Smooth muscle cell (in vitro differentiated cells): ENCODE measurements at regions not wholly inside any gene's neighbourhood (a gene's known extent, or its start where the extent isn't known, plus 50 kb on each side); places are given as distances from the start of the nearest gene placed in this dataset.

ENCODE experiments used
- DNase-seq: peaks from one replicate; lab custom pipeline; 2025; ENCODE audit not compliant: unreplicated experiment; lab: John Stamatoyannopoulos, UW
- H2AFZ ChIP-seq: fragments of 200-600 bp; sonication (generic); 2 replicates; pipeline ENCODE4 v1.6.0; 2016; ENCODE audit warnings: antibody characterized with exemption, low read depth, mild to moderate bottlenecking
- H3F3A ChIP-seq: fragments of 200-600 bp; sonication (generic); 2 replicates; pipeline ENCODE4 v1.6.0; 2017; ENCODE audit warnings: antibody characterized with exemption, low read depth
- H3K27ac ChIP-seq: fragments of 200-600 bp; sonication (generic); 2 replicates; pipeline ENCODE4 v1.5.1; 2016; ENCODE audit warnings: low read depth, mild to moderate bottlenecking
- H3K27me3 ChIP-seq: fragments of 200-600 bp; sonication (generic); 2 replicates; pipeline ENCODE4 v1.6.1; 2016; ENCODE audit warnings: low read depth, mild to moderate bottlenecking
- H3K36me3 ChIP-seq: fragments of 200-600 bp; sonication (generic); 2 replicates; pipeline ENCODE4 v1.5.1; 2016; ENCODE audit warnings: low read depth
- H3K4me1 ChIP-seq: fragments of 200-600 bp; sonication (generic); 2 replicates; pipeline ENCODE4 v1.5.1; 2016; ENCODE audit warnings: low read depth
- H3K4me2 ChIP-seq: fragments of 200-600 bp; sonication (generic); 2 replicates; pipeline ENCODE4 v1.6.0; 2016; ENCODE audit warnings: mild to moderate bottlenecking
- H3K4me3 ChIP-seq: fragments of 200-600 bp; sonication (generic); 2 replicates; pipeline ENCODE4 v1.5.1; 2016; ENCODE audit warnings: mild to moderate bottlenecking
- H3K79me2 ChIP-seq: fragments of 200-600 bp; sonication (generic); 2 replicates; pipeline ENCODE4 v1.6.0; 2016; ENCODE audit warnings: low read depth, mild to moderate bottlenecking
- H3K9ac ChIP-seq: fragments of 200-600 bp; sonication (generic); 2 replicates; pipeline ENCODE4 v1.6.0; 2016; ENCODE audit warnings: low read depth
- H3K9me3 ChIP-seq: fragments of 200-600 bp; sonication (generic); replicated peaks from 2 replicates; pipeline ENCODE4 v1.5.1; 2016; ENCODE audit warnings: low read depth
- H4K20me1 ChIP-seq: fragments of 200-600 bp; sonication (generic); 2 replicates; pipeline ENCODE4 v1.6.0; 2016; ENCODE audit warnings: low read depth
- CTCF ChIP-seq: fragments of 200-600 bp; sonication (generic); IDR thresholded peaks from 2 replicates; pipeline ENCODE4 v1.5.1; 2017; ENCODE audit warnings: borderline replicate concordance, mild to moderate bottlenecking, antibody characterized with exemption; ENCODE audit not compliant: insufficient read depth, poor library complexity, severe bottlenecking
- WGBS: methylation state at CpG from one replicate; pipeline ENCODE4 v1.1.7; 2016; ENCODE audit warnings: low lambda C conversion rate; 5-methylcytosine and 5-hydroxymethylcytosine counted together

DNA sequence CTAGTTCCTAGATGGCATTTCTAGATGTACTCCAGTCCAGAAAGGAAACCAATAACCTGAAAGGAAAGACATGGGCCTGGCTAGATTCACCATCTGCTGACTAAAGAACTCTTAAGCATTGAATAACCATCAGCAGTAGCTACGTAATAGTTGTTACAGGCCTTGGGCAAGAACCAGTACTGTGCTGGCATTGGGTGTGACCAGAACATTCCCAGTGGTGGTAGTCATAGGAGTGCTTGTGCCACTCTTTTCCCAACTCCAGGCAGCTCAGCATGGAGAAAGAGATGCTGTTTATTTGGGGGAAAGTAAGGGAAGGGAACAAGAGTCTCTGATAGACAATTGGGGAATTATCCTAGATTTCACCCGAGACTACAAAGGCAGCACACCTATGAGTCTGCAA is 333.3 kb downstream of the SLC16A7 start:
- Histone ChIP-seq H3K9ac (no peak overlapping the region), H3F3A (no peaks in the 10 kb centered on the region), H3K27me3 (no peaks in the 10 kb centered on the region), H4K20me1 (no peaks in the 10 kb centered on the region), H3K4me3 (no peak overlapping the region), H3K36me3 (no peaks in the 10 kb centered on the region), H3K27ac (no peak overlapping the region), H2AFZ (no peak overlapping the region), H3K9me3 (no peaks in the 10 kb centered on the region), H3K4me2 (no peak overlapping the region), H3K79me2 (no peaks in the 10 kb centered on the region), H3K4me1 (no peaks in the 10 kb centered on the region)
- TF ChIP-seq CTCF = no peak
- WGBS = 78% methylated on average over 2 of the region's 2 CpGs
- DNase-seq = no peak

DNA sequence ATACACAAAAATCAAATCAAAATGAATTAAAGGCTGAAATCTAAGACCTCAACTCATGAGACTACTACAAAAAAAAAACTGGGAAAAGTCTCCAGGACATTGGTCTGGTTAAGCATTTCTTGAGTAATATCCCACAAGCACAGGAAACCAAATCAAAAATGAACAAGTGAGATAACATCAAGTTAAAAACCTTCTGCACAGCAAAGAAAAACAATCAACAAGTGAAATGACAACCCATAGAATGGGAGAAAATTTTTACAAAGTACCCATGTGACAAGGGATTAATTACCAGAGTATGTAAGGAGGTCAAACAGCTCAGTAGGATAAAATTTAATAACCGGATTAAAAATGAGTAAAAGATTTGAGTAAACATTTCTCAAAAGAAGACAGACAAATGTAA is 338.7 kb downstream of the SLC16A7 start:
- Histone ChIP-seq H3F3A (no peaks in the 10 kb centered on the region), H4K20me1 (no peaks in the 10 kb centered on the region), H3K4me1 (no peaks in the 10 kb centered on the region), H3K9me3 (no peaks in the 10 kb centered on the region), H3K4me2 (no peak overlapping the region), H3K27me3 (no peaks in the 10 kb centered on the region), H2AFZ (no peak overlapping the region), H3K36me3 (no peaks in the 10 kb centered on the region), H3K9ac (no peak overlapping the region), H3K4me3 (no peak overlapping the region), H3K27ac (no peak overlapping the region), H3K79me2 (no peaks in the 10 kb centered on the region)
- 89% methylated on average over 1 of the region's 1 CpG for WGBS
- DNase-seq = no peak
- no peak for TF ChIP-seq CTCF

- no peak overlapping the region for H3K9ac ChIP-seq
- H3K4me2 ChIP-seq = no peak overlapping the region
- no peak for DNase-seq
- no peak overlapping the region for H2AFZ ChIP-seq
- no peaks in the 10 kb centered on the region for H3K36me3 ChIP-seq
- no peaks in the 10 kb centered on the region for H3K4me1 ChIP-seq
- WGBS = 91% methylated on average over 3 of the region's 3 CpGs
- no peaks in the 10 kb centered on the region for H3K9me3 ChIP-seq
- TF ChIP-seq CTCF = no peak
- no peaks in the 10 kb centered on the region for H3F3A ChIP-seq
- H3K79me2 ChIP-seq = no peaks in the 10 kb centered on the region
- no peaks in the 10 kb centered on the region for H4K20me1 ChIP-seq
- H3K27me3 ChIP-seq = no peaks in the 10 kb centered on the region
- H3K4me3 ChIP-seq = no peak overlapping the region
- H3K27ac ChIP-seq = no peak overlapping the region
These were observed 340.7 kb downstream of the SLC16A7 start for GRCh38 chr12:59936534-59936933.

DNA sequence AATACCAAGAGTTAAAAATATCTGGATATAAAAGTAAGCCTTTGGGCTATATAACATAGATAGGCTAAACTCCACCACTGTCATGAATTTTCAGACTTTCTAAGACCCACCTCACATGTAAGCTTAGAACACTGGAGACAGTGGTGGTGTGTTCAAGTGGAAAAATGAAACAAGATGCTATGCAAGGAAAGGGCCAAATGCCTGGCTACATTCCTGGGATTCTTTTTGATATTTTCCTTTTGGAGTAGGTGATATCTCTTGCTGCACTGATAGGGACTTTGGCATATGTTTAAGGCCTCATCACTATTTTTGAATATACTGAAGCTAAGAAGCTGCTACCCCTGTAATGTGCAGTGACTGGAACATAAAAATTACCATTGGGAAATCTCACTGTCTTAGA is 341.3 kb downstream of the SLC16A7 start:
- DNase-seq = no peak
- Histone ChIP-seq H2AFZ (no peak overlapping the region), H3K79me2 (no peaks in the 10 kb centered on the region), H3K27me3 (no peaks in the 10 kb centered on the region), H3K27ac (no peak overlapping the region), H3K4me2 (no peak overlapping the region), H3F3A (no peaks in the 10 kb centered on the region), H3K4me1 (no peaks in the 10 kb centered on the region), H4K20me1 (no peaks in the 10 kb centered on the region), H3K4me3 (no peak overlapping the region), H3K9me3 (no peaks in the 10 kb centered on the region), H3K36me3 (no peaks in the 10 kb centered on the region), H3K9ac (no peak overlapping the region)
- TF ChIP-seq CTCF = no peak
